Activated CD4-positive, alpha-beta T cell treated with anti-CD3 and anti-CD28 coated beads, Interleukin-2, Interleukin-4, amounts not matched to agents 100 ng/mL and 50 ng/mL, durations not matched to agents 16 hours and 8 hours (primary cell): ENCODE measurements at regions not wholly inside any gene's neighbourhood (a gene's known extent, or its start where the extent isn't known, plus 50 kb on each side); places are given as distances from the start of the nearest gene placed in this dataset.
A peak's percentile ranks its signal among the peaks of the same experiment; 100 is the strongest.

ENCODE experiments used
- DNase-seq: peaks from one replicate; pipeline ENCODE4 v3.0.0-alpha.2; 2020; ENCODE audit warnings: low spot score

DNA sequence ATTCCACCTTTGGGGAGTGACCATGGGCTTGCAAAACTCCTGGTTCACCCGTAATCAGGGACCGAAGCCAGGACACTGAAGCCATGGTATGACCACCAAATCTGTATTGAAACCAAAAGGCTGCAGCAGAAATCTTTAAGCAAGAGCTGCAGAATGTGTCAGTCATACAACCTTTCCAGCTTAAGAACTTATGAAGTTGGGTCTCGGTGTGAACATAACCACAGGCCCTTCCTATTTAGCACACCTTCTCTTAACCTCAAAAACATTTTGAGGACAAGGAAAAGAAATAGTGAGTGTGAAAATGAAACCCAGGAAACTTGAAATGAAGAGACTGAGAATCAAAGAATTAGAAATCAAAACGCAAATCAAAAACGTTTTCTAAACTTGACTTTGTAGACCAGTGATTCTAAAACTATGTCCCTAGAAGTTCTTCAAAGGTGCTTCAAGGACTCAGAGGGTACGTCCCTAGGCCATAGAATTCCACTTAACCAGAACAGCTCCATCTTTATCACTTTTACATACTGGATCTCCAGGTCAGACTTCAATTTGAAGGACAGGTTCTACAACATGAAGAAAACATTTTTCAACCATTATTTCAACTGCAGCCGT is 231.6 kb upstream of the GRIP1 start:
- DNase-seq = no peak

- no peak for DNase-seq
These were observed 236.5 kb upstream of the GRIP1 start for GRCh38 chr12:66915306-66915904.

DNA sequence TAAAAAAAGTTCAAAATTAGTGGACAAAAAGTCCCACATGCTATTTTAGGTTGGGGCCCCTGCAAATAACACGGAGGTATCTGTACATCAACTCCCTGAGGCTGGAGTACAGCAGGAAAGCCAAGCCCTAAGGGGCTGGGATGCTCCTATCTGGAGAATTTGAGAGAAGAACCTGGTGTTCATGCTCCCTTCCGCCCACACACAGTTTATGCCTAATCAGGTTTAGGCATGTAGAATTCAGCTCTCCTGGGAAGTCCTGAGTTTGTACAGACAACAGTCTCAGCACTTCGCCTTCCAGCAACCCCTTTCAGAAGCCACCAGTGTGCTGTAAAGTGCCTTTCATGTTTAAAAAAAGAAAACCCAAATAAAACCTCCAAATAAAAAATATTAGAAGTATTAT is 237.3 kb upstream of the GRIP1 start:
- no peak for DNase-seq

GRCh38 chr12:66919466-66919865 is 240.6 kb upstream of the GRIP1 start:
- no peak for DNase-seq

GRCh38 chr12:66920205-66920604 is 241.3 kb upstream of the GRIP1 start:
- no peak for DNase-seq

DNA sequence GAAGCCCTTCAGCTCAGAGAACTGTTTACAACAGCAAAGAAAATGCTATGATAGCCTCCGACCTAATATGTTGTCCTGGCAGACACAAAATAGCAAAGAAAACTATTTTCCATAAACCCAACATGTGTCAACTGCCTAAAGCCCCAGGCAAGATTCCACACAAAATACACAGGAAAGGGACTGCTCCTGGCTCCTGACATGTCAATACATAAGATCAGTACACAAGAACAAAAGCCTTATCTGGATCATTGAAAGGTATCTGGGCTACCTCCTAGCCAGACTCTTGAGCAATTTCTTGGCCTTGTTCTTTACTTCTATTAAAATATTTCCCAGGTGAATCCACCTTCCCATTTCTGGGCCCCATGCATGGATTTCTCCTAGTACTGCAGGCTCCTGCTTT is 242.3 kb upstream of the GRIP1 start:
- no peak for DNase-seq

GRCh38 chr12:66925083-66925482 is 246.2 kb upstream of the GRIP1 start:
- no peak for DNase-seq

- DNase-seq = peak; percentile 11
These were observed 250.2 kb upstream of the GRIP1 start for GRCh38 chr12:66929121-66929520.

- DNase-seq = no peak
These were observed 252.2 kb upstream of the GRIP1 start for GRCh38 chr12:66931091-66931490.

- no peak for DNase-seq
These were observed 253.2 kb upstream of the GRIP1 start for GRCh38 chr12:66932126-66932525.

GRCh38 chr12:66934302-66935062 is 255.6 kb upstream of the GRIP1 start:
- no peak for DNase-seq

GRCh38 chr12:66941150-66941549 is 262.3 kb upstream of the GRIP1 start:
- DNase-seq = peak; percentile 25

DNA sequence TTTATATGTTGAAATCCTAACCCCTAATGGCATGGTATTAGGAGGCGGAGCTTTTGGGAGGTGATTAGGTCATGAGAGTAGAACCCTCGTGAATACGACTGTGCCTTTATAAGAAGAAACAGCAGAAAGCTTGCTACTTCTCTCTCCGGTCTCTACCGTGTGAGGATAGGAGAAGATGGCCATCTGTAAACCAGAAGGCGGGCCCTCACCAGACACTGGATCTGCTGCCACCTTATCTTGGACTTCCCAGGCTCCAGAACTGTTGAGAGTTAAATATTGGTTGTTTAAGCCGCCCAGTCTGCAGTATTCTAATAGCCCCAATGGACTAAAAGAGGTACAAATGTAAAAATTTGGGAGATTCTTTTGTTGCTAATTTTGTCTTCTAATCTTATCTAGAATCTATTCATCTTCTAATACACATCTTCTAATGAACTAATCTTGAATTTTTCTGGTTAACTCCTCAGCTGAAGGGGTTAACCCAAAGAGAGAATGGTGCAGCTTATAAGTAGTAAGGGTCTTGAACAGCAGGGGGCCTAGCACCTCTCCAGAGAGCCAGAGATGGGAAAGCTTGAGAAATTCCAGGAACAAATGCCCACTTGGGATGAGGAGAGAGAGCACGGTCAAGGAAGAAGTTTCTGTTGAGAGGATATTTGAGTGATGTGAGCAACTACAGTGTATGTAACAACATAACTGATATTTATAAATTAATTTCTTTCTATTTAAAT is 264.0 kb upstream of the GRIP1 start:
- DNase-seq = no peak

DNA sequence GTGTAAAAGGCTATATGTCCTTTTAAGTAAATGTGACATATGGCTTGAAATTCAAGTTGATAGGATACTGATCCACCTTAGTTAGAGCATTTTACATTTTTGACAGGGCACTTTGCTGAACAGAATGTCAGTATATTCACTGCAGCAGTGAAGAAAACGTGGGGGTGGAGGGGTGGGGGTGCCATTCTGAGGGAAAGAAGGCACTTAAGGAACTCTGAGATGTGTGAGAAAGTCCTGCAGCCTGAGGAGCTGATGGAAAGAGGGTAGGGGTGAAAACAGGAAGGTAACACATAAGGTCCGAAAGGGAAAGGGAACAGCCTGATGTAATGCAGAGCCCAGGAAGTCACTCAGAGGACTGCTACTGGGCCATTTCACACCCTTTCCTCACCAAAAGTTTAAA is 265.5 kb upstream of the GRIP1 start:
- no peak for DNase-seq

- no peak for DNase-seq
These were observed 266.4 kb upstream of the GRIP1 start for GRCh38 chr12:66945189-66945817.

DNA sequence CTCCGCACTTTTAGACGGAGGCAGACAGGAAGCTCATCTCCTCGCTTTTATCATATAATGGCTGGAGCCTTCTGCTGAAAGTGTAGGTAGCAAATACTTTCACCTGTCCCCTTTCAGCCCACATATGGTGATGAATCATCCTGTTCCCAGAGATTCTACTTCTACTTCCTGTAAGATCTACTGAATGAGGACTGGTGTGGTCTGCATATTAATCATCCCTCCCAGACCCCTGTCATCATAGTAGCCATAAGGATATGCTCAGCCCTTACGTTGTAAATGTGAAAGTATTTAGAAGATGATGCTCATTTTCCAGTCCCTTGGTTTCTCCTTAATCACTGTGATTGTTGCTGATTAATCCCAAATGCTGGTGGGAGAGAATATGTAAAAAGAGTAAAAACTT is 268.2 kb upstream of the GRIP1 start:
- DNase-seq = peak; percentile 64

DNA sequence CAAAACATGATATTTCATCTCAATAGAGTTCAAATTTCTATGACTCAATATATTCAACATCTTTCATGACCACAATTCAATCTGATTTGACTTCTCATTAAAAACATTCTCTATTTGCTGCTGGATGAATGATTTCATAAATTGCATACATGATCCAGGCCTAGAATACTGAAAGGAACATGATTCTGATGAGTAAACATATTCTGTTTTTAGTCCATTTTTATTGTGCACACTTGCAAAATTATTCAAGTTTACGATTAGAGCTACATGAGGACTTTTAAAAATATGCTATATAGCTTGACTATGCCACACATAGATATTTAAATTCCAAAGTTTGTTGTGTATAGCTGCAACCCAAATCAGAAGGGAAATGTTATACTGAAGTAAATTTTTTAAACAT is 273.8 kb upstream of the GRIP1 start:
- no peak for DNase-seq

DNA sequence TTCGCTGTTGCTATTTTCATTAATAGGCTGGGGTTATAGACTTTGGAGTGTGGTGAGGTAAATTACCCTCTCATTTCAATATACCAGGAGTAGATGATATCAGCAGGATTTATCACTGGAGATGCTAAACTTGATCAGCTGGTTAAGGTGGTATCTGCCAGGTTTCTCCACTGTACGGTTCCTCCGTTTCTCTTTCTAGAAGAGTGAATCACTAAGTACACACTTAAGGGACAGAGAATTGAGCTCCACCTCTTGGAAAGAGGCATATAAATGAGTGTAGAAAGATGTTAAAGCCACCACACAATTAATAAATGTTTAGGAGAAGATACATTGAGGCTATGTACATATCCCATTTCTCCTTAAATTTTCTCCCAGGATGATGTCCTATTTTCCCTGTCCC is 277.4 kb upstream of the GRIP1 start:
- DNase-seq = no peak

DNA sequence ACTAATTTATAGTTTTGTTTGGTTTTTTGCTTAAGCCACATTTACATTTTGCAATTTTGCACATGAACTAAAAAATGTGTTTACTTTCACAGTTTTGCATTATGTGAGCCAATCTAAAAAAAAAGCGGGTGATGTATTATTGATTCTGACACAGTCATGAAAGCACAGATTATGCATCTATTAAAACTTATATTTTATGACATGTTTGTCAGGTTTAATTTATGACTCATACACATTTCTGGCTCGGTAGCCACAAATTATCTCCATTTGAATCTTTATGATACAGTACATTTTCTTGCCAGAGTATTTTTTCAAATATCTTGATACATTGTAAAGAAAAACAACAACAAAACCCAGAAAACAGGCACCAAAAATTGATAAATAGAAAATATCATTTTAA is 280.4 kb upstream of the GRIP1 start:
- no peak for DNase-seq

DNA sequence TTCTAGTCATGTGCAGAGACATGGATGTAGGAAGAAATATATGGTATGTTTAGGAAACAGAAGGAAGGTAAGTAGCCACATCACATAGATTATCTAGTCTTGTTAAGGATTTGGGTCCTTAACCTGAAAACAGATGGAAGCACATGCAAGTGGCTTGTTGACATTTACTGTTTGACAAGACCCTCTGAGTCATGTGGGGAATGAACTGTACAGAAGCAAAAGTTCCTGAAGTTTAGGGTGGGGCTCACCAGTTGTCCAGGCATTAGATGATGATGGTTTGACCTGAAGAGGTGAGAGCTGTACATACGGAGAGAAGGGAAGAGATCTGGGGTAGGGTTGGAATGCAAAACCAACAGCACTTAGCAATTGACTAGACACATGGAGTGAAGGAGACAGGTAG is 281.1 kb upstream of the GRIP1 start:
- DNase-seq = no peak

DNA sequence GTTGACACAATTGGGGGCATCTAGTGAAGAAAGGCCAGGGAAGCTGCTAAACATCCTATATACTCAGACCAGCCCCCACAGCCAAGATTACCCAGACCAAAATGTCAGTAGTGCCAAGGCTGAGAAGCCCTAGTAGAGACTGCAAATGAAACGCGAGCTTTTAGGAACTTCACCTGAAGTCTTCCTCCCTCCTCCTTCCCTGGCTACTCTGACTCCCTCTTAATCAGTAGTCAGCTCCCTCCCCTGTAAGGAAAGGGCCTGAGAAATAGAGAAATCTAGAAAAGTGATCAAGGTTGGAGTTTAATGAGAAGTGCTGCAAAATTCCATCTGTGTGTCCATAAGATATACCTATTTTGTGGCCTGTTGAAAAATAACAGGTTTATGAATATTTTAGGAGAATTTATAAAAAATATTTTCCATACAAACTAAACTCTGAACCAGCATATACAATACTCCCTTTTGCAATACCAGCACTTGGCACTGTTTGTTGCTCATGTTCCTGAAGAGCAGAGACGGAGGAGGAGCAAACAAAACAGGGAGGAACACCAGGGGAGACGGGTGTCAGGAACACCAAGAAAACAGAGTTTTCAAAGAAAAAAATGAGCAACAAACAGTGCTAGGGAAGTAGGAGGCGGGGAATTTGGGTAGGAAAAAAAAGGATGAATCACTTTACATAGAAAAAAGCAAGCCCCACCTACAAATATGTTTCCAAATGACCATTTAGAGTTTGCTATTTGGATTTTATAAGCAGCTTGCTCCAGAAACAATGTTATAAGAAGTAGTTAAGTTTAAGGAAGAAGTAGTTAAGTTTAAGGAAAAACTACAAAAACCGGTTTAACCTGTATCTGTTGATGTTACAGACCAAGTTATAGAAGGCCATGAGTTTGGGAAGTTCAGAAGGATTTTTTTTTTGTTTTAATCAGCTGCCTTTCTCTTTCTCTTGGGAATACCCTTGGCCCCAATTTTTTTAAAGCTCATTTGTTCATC is 282.1 kb upstream of the GRIP1 start:
- no peak for DNase-seq
